KBM-7 (cell line): ENCODE measurements at regions not wholly inside any gene's neighbourhood (a gene's known extent, or its start where the extent isn't known, plus 50 kb on each side); places are given as distances from the start of the nearest gene placed in this dataset.

Experiments used
- DNase-seq: peaks from one replicate; pipeline ENCODE4 v3.0.0-alpha.2; 2015
- in situ Hi-C: fragments of 300-500 bp; cut with MboI; formaldehyde crosslinking; loops from 2 replicates; pipeline ENCODE4 v1.14.3; 2020; ENCODE audit warnings: low sequenced_read_pairs, low pct_unique_long_range_greater_than_20kb, mixed read lengths

DNA sequence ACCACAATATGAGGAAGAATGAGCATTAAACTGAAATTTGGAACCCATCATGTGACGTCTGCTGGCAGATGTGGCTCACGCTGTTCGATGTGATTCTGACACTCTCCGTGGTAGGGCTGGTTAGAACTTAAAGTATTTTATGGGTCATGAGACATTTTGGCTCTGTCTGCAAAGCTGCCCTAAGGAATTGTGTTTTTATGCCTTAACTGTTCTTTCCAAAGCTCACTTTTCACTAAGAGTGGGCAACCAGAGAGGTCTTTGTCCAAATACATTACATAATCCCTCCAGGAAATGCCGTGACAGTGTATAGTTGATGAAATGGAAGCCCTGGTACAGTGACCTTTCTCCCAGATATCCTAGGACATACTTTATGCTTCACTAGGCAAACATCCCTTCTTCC is 119.1 kb downstream of the AQP4 start:
- DNase-seq, result no peak
- in situ Hi-C loops, result no loop called here

DNA sequence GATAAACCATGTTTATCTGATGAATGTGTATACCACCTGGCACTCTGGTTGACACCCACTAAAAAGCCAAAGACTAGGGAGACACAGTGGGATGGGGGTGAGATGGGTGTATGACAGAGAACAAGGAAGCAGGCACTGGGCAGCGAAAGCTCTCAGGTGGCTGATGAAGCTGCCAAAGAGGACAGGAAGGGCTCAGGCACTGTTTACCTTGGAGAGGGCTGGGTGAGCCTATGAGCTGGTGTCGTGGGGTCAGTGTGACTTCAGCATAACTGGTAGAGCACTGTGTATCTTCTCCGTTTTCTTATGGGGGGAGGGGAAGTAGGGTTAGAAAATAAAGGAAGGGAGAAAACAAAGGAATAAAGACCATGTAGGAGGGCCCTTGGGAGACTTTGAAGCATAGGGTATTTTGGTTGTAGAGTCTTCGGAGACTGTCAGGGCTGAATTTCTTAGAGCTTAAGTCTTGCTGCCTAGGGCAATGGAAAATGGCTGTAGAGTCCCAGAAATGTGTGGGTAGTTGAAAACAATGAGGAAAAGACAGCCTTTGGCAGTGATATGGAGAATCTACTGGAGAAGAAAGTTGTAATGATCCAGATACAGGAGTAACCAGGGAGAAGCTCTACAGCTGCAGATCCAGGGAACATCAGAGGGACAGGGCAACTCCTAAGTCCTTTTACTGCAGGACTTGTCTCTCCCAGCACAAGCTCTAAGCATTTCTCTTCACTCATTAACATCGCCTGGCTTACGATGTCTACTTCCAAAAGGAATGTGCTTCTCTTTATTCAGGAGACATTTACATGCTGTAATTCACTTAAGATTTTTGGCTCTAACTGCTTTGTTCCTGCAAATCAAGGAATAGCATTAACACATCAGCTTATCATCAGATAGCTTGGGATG is 120.0 kb downstream of the AQP4 start:
- DNase-seq, result no peak
- in situ Hi-C loops, result no loop called here

- in situ Hi-C loops, result no loop called here
Measured at GRCh38 chr18:26741758-26742157, 123.7 kb downstream of the AQP4 start.

GRCh38 chr18:26741048-26741447 is 124.5 kb downstream of the AQP4 start:
- in situ Hi-C loops, result no loop called here
- no peak for DNase-seq

More at GRCh38 chr18:26741758-26742157, 123.7 kb downstream of the AQP4 start:
- DNase-seq, result no peak

GRCh38 chr18:26740396-26740795 is 125.1 kb downstream of the AQP4 start:
- in situ Hi-C loops, result no loop called here
- DNase-seq, result no peak

- DNase-seq, result no peak
- in situ Hi-C loops, result no loop called here
Measured at GRCh38 chr18:26738706-26739105, 126.8 kb downstream of the AQP4 start.

GRCh38 chr18:26736301-26736700 is 129.2 kb downstream of the AQP4 start:
- no peak for DNase-seq
- in situ Hi-C loops, result no loop called here

DNA sequence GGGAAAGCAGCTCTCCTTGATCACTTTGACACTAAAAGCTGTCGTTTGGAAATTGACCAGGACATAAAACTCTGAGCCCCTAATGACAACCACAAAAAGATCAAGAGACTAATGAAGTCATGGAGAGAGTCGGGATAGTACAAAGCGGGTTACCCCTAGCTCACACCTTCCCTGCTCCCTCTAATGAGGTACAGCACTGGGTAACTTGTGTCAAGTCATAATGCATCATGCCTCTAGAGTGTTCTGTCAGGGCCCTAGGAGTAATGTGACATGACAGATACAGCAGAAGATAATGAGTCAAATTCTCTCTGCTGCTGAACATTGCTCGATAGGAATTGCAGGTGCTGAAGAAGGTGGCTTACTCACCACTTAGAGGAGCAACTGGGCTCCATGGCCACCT is 130.7 kb downstream of the AQP4 start:
- DNase-seq, result no peak
- in situ Hi-C loops, result no loop called here

DNA sequence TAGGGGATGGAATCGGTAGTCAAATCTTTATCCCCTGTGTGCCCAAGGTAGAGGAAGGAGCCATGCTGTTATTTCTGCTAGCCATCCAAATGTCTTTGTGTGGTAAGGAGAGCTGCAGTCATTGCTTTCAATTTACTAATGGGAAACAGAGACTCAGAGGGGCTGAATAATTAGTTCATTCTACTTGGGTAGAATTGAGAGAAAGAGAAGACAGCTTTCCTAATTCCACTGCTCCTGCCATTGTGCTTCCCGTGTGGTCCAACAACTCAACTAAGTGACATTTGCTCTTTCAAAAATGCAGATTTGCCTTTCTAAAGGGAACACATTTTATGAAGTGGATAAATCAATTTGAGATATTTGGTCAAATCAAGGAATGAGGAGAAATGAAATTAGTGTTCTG is 136.1 kb downstream of the AQP4 start:
- no peak for DNase-seq
- in situ Hi-C loops, result no loop called here

DNA sequence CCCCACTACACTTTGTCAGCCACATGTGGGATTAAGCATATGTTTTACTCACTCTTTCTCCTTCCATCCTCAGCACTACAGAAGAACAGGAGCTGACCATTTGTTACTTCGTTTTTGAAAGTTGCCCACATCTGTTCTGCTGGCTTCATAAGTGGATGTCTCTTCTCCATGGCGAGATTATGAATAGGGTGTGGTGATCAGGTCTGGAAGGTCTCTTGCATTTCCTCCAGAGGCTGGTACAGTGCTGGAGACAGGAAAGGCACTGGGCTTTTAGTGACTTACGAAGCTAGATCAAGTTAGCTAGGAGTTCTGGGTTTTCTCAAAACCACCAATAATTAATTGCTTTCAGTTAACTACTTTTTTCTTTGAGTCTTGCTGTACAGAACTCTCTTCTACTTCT is 136.5 kb downstream of the AQP4 start:
- in situ Hi-C loops, result no loop called here
- DNase-seq, result no peak

GRCh38 chr18:26723981-26724380 is 141.5 kb downstream of the AQP4 start:
- peak; percentile 16 for DNase-seq
- in situ Hi-C loops, result no loop called here

DNA sequence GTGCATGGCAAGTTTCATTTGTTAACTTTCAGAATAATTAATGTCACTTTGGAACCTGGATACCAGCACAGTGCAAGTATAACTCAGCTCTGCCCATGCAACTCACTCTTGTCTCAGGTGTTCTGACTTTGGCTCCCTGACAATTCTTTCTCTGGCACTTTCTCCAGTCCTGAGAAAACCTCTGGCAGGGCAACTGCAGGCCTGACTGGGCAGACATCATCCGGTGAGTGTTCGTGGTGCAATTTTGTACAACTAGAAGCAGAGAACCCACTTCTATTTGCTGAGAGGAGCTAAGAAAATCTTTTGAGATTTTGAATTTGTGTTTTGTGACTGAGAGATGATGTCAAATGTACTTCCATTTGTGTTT is 143.0 kb downstream of the AQP4 start:
- in situ Hi-C loops, result no loop called here
- no peak for DNase-seq

- in situ Hi-C loops, result no loop called here
- no peak for DNase-seq
Measured at GRCh38 chr18:26721854-26722564, 143.5 kb downstream of the AQP4 start.

DNA sequence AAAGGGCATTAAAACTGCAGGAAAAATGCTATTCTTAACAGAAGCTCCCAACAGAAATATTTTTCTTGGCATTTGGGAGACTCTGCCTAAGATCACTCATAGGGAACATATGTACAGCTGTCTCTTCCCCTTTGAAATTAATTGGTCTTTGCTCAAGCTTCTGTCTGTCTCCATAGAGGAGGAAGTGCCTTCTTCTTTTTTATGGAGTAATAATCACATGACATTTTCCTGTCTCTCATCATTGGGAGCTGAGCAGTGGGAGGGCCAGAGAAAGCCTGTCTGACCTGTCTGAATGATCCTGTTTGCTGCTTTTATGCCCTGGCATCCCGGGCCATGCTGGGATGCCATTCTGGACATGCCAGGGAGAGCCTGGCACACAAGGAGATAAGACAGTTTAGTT is 145.6 kb downstream of the AQP4 start:
- DNase-seq, result no peak
- in situ Hi-C loops, result no loop called here

- in situ Hi-C loops, result no loop called here
- DNase-seq, result no peak
Measured at GRCh38 chr18:26717123-26717719, 148.3 kb downstream of the AQP4 start.

DNA sequence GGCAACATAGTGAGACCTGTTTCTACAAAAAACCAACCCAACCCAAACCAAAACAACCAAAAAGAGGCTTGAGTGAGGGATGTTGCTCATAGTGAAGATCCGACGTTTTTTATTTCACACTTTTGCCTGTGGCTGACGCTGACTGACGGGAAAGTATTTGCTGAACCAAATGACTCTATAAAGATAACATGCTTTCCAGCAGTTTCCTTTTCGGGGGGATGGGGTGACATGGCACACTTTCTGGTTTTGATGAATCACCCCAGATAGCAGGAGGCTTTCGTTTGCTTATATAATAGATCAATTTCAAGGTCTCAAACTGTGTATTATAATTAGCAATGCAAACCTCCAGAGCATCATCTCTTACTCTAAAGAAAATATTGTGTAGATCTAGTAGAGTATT is 150.8 kb downstream of the AQP4 start:
- DNase-seq, result no peak
- in situ Hi-C loops, result no loop called here

- DNase-seq, result no peak
- in situ Hi-C loops, result no loop called here
Measured at GRCh38 chr18:26711756-26712155, 153.8 kb downstream of the AQP4 start.

GRCh38 chr18:26710470-26711096 is 154.9 kb downstream of the AQP4 start:
- in situ Hi-C loops, result no loop called here
- peak; percentile 80 for DNase-seq

DNA sequence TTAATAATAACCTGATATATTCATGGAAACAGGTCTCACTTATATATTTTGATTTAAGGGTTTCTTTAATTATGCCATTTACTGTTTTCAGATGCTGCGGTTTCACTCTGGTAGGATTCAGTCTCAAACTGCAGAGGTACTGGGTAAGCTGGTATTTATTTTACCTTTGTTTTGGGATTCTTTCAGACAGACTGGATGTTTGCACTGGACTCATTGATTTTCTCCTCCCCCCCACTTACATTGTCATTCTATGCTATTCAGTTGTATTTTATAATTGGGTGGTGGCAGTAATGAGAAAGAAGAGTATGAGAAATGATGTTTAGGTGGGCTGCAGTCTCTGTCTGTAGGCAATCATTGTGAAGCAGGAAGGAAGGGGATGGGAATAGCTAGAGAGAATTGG is 155.6 kb downstream of the AQP4 start:
- no peak for DNase-seq
- in situ Hi-C loops, result no loop called here
